Gastroesophageal sphincter (tissue), 3 donors: ENCODE measurements at regions not wholly inside any gene's neighbourhood (a gene's known extent, or its start where the extent isn't known, plus 50 kb on each side); places are given as distances from the start of the nearest gene placed in this dataset.

Source experiments
- EP300 ChIP-seq: sonication (generic); formaldehyde crosslinking; IDR thresholded peaks from one replicate; pipeline ENCODE4 v1.6.1; 2017; ENCODE audit warnings: antibody characterized with exemption, mild to moderate bottlenecking
- POLR2A ChIP-seq, 2 donors: fragments of 450-650 bp; IDR thresholded peaks; one replicate each; pipeline ENCODE4 v1.6.1; 2017; ENCODE audit warnings: antibody characterized with exemption in 2 of 2, mild to moderate bottlenecking in 2 of 2, moderate library complexity in 1 of 2
- POLR2AphosphoS5 ChIP-seq: sonication (generic); formaldehyde crosslinking; IDR thresholded peaks from one replicate; pipeline ENCODE4 v1.6.1; 2017; ENCODE audit warnings: antibody characterized with exemption
- TF ChIP-seq, protein P1 (sequence below), 4 experiments: fragments of 200-600 bp in 2 of 4; fragments of 450-650 bp in 2 of 4; sonication (generic) in 1 of 4; IDR thresholded peaks; one replicate each; pipeline ENCODE4 v1.5.1; 2017 to 2019; ENCODE audit warnings: antibody characterized with exemption in 4 of 4, mild to moderate bottlenecking in 2 of 4, moderate library complexity in 2 of 4

DNA sequence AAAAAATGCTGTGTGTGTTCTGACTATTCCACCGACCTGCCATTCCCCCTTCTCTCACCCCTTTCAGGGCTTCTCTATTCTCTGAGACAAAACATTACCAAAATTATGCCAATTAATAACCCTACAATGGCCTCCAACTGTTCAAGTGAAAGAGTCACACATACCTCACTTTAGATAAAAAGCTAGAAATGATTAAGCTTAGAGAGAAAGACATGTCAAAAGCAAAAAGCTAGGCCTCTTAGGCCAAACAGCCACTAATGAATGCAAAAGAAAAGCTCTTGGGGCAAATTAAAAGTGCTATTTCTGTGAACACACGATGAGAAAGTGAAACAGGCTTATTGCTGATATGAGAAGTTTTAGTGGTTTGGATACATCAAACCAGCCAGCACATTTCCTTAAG is 279.6 kb upstream of the GRAMD2B start:
- TF ChIP-seq, protein P1, sequence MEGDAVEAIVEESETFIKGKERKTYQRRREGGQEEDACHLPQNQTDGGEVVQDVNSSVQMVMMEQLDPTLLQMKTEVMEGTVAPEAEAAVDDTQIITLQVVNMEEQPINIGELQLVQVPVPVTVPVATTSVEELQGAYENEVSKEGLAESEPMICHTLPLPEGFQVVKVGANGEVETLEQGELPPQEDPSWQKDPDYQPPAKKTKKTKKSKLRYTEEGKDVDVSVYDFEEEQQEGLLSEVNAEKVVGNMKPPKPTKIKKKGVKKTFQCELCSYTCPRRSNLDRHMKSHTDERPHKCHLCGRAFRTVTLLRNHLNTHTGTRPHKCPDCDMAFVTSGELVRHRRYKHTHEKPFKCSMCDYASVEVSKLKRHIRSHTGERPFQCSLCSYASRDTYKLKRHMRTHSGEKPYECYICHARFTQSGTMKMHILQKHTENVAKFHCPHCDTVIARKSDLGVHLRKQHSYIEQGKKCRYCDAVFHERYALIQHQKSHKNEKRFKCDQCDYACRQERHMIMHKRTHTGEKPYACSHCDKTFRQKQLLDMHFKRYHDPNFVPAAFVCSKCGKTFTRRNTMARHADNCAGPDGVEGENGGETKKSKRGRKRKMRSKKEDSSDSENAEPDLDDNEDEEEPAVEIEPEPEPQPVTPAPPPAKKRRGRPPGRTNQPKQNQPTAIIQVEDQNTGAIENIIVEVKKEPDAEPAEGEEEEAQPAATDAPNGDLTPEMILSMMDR (IDR thresholded peaks at IDR 0.05), result no peak
- TF ChIP-seq POLR2A (IDR thresholded peaks at IDR 0.05), result no peak
- no peak for TF ChIP-seq EP300
- TF ChIP-seq POLR2AphosphoS5, result no peak
